ENCODE measurements at regions not wholly inside any gene's neighbourhood (a gene's known extent, or its start where the extent isn't known, plus 50 kb on each side); places are given as distances from the start of the nearest gene placed in this dataset.
"Not testable (repeated sequence)": the region's sequence is repeated elsewhere in the genome, so short reads cannot be mapped to it uniquely, and the experiment has no call there.

- DNase-seq (ENCODE audit: low read depth) = no peak
These were observed 85.6 kb downstream of the OLFM1 start for GRCh38 chr9:135173066-135173465.

- DNase-seq (ENCODE audit: low read depth) = no peak
These were observed 86.8 kb downstream of the OLFM1 start for GRCh38 chr9:135174248-135174647.

- DNase-seq (ENCODE audit: low read depth) = no peak
These were observed 87.5 kb downstream of the OLFM1 start for GRCh38 chr9:135174981-135175380.

- DNase-seq (ENCODE audit: low read depth) = no peak
These were observed 88.8 kb downstream of the OLFM1 start for GRCh38 chr9:135176284-135176683.

GRCh38 chr9:135177562-135177961, 90.1 kb downstream of the OLFM1 start:
- not testable (repeated sequence) for DNase-seq (ENCODE audit: low read depth)

GRCh38 chr9:135178498-135178897, 91.0 kb downstream of the OLFM1 start:
- no peak for DNase-seq (ENCODE audit: low read depth)

GRCh38 chr9:135179041-135179440, 91.6 kb downstream of the OLFM1 start:
- DNase-seq (ENCODE audit: low read depth) = no peak

- no peak for DNase-seq (ENCODE audit: low read depth)
These were observed 92.5 kb downstream of the OLFM1 start for GRCh38 chr9:135179976-135180375.

GRCh38 chr9:135180586-135180985, 93.1 kb downstream of the OLFM1 start:
- DNase-seq (ENCODE audit: low read depth) = no peak

GRCh38 chr9:135181336-135181735, 93.9 kb downstream of the OLFM1 start:
- DNase-seq (ENCODE audit: low read depth) = no peak

GRCh38 chr9:135181841-135182240, 94.4 kb downstream of the OLFM1 start:
- DNase-seq (ENCODE audit: low read depth) = not testable (repeated sequence)

GRCh38 chr9:135183069-135183468, 95.6 kb downstream of the OLFM1 start:
- DNase-seq (ENCODE audit: low read depth) = no peak

GRCh38 chr9:135183528-135184180, 96.2 kb downstream of the OLFM1 start:
- DNase-seq (ENCODE audit: low read depth) = no peak

- no peak for DNase-seq (ENCODE audit: low read depth)
These were observed 96.9 kb downstream of the OLFM1 start for GRCh38 chr9:135184181-135185053.

- no peak for DNase-seq (ENCODE audit: low read depth)
These were observed 97.6 kb downstream of the OLFM1 start for GRCh38 chr9:135185060-135185459.

GRCh38 chr9:135186248-135187164, 99.0 kb downstream of the OLFM1 start:
- DNase-seq (ENCODE audit: low read depth) = no peak

- DNase-seq (ENCODE audit: low read depth) = no peak
These were observed 99.9 kb downstream of the OLFM1 start for GRCh38 chr9:135187365-135187764.

- no peak for DNase-seq (ENCODE audit: low read depth)
These were observed 101.2 kb downstream of the OLFM1 start for GRCh38 chr9:135188681-135189151.

GRCh38 chr9:135189497-135189896, 102.0 kb downstream of the OLFM1 start:
- DNase-seq (ENCODE audit: low read depth) = no peak

GRCh38 chr9:135190789-135191577, 103.5 kb downstream of the OLFM1 start:
- no peak for DNase-seq (ENCODE audit: low read depth)

GRCh38 chr9:135192686-135193085, 105.2 kb downstream of the OLFM1 start:
- DNase-seq (ENCODE audit: low read depth) = no peak
